NOMO-1 treated with DMSO at 0.1 percent for 48 hours (cell line): ENCODE measurements at regions not wholly inside any gene's neighbourhood (a gene's known extent, or its start where the extent isn't known, plus 50 kb on each side); places are given as distances from the start of the nearest gene placed in this dataset.

ENCODE experiments used
- DNase-seq: peaks from one replicate; lab custom pipeline; 2025; ENCODE audit not compliant: unreplicated experiment; lab: John Stamatoyannopoulos, UW

GRCh38 chr4:176002007-176002613 lies 63.5 kb upstream of the WDR17 start:
- no peak for DNase-seq

- no peak for DNase-seq
Observed at GRCh38 chr4:176005766-176006165, 59.9 kb upstream of the WDR17 start.

GRCh38 chr4:176009254-176009653 lies 56.4 kb upstream of the WDR17 start:
- no peak for DNase-seq

- no peak for DNase-seq
Observed at GRCh38 chr4:176011529-176011928, 54.1 kb upstream of the WDR17 start.

- DNase-seq, result peak; percentile 89
Observed at GRCh38 chr4:176013476-176014247, 52.0 kb upstream of the WDR17 start.

- DNase-seq, result peak; percentile 46
Observed at GRCh38 chr4:176014583-176015108, 51.0 kb upstream of the WDR17 start.
